Stimulated activated effector memory CD8-positive, alpha-beta T cell treated with anti-CD3 and anti-CD28 coated beads, Interleukin-12 subunit alpha, Interleukin-12 subunit beta, amount 100 ng/mL, for 72 hours (primary cell): ENCODE measurements at regions not wholly inside any gene's neighbourhood (a gene's known extent, or its start where the extent isn't known, plus 50 kb on each side); places are given as distances from the start of the nearest gene placed in this dataset.
"Not testable (repeated sequence)": the region's sequence is repeated elsewhere in the genome, so short reads cannot be mapped to it uniquely, and the experiment has no call there.

Source experiments
- ATAC-seq: fragments of 150-1000 bp; cut with Tn5 transposase; 2 replicates; pipeline ENCODE4 v1.10.0; 2021
- DNase-seq, 2 donors: peaks; one replicate each; pipeline ENCODE4 v3.0.0; 2021 to 2022; ENCODE audit warnings: low spot score in 2 of 2
- H3K27ac Mint-ChIP-seq: one replicate; pipeline ENCODE4 v1.8.0; 2022; ENCODE audit warnings: mild to moderate bottlenecking, mixed read lengths
- H3K36me3 Mint-ChIP-seq: one replicate; pipeline ENCODE4 v1.8.0; 2022; ENCODE audit warnings: mild to moderate bottlenecking, mixed read lengths
- H3K4me1 Mint-ChIP-seq: one replicate; pipeline ENCODE4 v1.8.0; 2022; ENCODE audit warnings: mixed read lengths
- H3K4me3 Mint-ChIP-seq: one replicate; pipeline ENCODE4 v1.8.0; 2022; ENCODE audit warnings: mild to moderate bottlenecking, mixed read lengths
- H3K9me3 Mint-ChIP-seq: one replicate; pipeline ENCODE4 v1.8.0; 2022; ENCODE audit warnings: mixed read lengths

DNA sequence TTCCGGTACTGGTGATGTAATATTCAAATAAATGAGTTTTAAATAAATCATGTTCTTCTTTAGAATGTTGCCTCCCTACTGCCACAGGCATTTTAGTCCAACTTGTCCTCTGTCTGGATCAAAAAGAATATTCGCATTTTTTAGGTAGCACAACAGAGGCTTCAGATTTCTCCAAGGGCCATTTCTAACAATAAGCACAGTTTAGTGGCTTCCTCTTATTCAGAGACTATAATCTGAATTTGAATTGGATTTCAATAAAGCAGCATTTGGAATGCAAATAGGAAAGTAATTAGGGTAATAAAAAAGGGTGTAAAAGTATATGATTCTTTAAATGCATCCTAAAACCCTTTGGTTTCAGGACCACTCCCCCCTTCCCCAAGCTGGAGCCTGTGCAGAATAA is 167.9 kb upstream of the GLRA2 start:
- no peak for DNase-seq
- Mint-ChIP-seq H3K4me1 (no peaks in the 10 kb centered on the region), H3K9me3 (no peaks in the 10 kb centered on the region), H3K36me3 (no peaks in the 10 kb centered on the region), H3K27ac (no peak overlapping the region), H3K4me3 (no peak overlapping the region)
- no peak for ATAC-seq

DNA sequence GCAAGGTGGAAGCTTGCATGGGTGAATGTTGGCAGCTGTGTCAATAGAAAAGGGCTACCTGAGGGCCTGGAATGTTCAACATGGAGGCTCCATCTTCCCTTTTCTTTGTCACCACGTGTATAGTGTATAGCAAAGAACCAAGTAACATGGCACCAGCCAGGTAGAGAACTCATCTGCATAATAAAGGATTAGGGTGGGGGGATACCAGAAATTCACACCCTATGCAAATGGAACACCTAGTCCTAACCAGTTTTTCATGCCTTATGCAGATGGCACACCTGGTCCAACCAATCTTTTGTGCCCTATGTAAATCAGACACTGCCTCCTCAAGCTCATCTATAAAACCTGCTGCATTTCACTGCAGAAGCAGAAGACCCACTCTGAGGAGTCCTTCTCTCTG is 169.6 kb upstream of the GLRA2 start:
- no peaks in the 10 kb centered on the region for H3K4me1 Mint-ChIP-seq

DNA sequence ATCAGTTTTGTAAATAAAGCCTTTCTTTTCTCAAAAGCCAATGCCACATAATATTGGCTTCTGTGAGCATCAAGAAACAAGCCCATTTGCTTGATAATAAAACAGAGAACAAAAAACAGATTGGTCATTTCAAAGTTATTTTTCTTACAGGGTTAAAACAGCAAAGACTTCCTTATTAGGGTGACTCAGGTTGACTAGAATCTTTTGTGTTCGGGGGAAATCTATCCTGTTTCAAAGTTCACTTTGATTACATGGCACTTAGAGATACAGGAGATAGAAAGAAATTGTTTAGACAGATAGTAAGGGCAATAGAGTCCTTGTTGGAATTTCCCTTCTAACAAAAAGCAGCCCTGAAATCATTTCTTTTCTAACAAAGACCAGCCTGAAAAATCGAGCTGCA is 170.0 kb upstream of the GLRA2 start:
- H3K36me3 Mint-ChIP-seq, result no peaks in the 10 kb centered on the region
- no peak for DNase-seq
- H3K4me3 Mint-ChIP-seq, result no peak overlapping the region
- no peak for ATAC-seq
- no peak overlapping the region for H3K27ac Mint-ChIP-seq
- H3K4me1 Mint-ChIP-seq, result no peaks in the 10 kb centered on the region
- no peaks in the 10 kb centered on the region for H3K9me3 Mint-ChIP-seq

More for the DNA sequence above, 169.6 kb upstream of the GLRA2 start:
- Mint-ChIP-seq H3K27ac (no peak overlapping the region), H3K9me3 (no peaks in the 10 kb centered on the region), H3K36me3 (no peaks in the 10 kb centered on the region), H3K4me3 (no peak overlapping the region)
- ATAC-seq, result no peak
- DNase-seq, result no peak

DNA sequence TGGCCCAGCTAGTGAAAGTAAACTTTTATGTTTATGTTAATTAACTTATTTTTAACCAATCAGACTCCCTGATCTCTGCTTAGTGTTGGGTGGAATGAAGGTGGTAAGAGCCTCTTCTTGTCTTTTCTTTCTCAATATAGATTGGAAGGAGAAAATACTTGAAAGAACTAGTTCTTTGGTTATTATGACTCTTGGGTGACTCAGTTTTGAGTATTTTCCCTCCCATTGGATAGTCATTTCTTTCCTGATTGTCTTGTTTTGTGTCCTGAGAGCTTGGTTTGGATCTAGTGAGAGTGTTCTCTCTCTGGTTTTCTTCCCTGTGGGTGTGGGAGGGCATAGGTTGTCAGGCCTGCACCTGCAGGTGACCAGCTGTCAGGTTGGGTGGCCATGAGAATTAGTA is 172.0 kb upstream of the GLRA2 start:
- Mint-ChIP-seq H3K27ac (no peak overlapping the region), H3K36me3 (no peaks in the 10 kb centered on the region), H3K4me3 (no peak overlapping the region), H3K9me3 (no peaks in the 10 kb centered on the region), H3K4me1 (no peaks in the 10 kb centered on the region)
- DNase-seq, result no peak
- ATAC-seq, result no peak

- no peak for ATAC-seq
- no peak overlapping the region for H3K4me3 Mint-ChIP-seq
- no peak for DNase-seq
- H3K27ac Mint-ChIP-seq, result no peak overlapping the region
- no peaks in the 10 kb centered on the region for H3K4me1 Mint-ChIP-seq
- H3K36me3 Mint-ChIP-seq, result no peaks in the 10 kb centered on the region
- no peaks in the 10 kb centered on the region for H3K9me3 Mint-ChIP-seq
These were observed 172.9 kb upstream of the GLRA2 start for GRCh38 chrX:14356401-14356800.

GRCh38 chrX:14355556-14355955 is 173.8 kb upstream of the GLRA2 start:
- DNase-seq (no peak), ATAC-seq (no peak)

DNA sequence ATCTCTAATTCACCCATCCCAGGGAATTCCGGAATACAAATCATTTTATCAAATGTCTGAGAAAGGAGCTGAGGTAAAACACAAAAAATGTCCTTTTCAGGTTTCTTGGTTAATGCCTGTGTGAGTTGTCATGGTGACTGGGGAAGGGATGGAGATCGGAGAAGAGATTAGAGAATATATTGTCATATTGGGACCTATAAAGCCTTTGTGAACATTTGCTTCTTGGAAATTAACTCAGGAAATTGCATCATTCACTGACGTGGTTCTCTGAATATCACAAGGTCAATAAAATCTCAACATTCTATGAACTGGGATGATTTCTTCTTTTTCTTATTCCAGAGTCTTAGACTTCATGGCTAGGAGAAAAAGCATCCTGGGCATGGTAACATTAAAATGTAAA is 174.8 kb upstream of the GLRA2 start:
- Mint-ChIP-seq H3K4me3 (no peak overlapping the region), H3K9me3 (no peaks in the 10 kb centered on the region), H3K27ac (no peak overlapping the region), H3K36me3 (no peaks in the 10 kb centered on the region), H3K4me1 (no peaks in the 10 kb centered on the region)
- no peak for ATAC-seq
- DNase-seq, result no peak

More at GRCh38 chrX:14355556-14355955, 173.8 kb upstream of the GLRA2 start:
- Mint-ChIP-seq H3K4me1 (no peaks in the 10 kb centered on the region), H3K9me3 (no peaks in the 10 kb centered on the region), H3K36me3 (no peaks in the 10 kb centered on the region), H3K27ac (no peak overlapping the region), H3K4me3 (no peak overlapping the region)

DNA sequence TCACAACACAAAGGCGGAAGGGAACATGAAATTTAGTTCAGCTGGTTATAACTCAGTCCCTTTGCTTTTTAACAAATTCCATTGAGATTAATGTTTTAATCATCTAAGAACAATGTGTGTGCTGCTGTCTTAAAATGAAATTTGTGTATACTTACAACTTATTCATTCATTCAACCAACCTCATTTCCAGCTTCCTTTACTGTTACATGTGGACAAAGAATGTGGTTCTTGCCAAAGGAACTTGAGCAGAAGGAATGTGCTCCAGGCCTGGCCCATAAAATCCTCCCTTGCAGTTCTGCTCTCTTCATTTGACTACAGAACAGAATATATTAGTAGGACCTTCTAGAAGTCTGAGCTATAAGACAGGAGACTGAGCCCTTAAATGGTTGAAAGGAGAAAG is 176.8 kb upstream of the GLRA2 start:
- no peak for DNase-seq
- Mint-ChIP-seq H3K27ac (no peak overlapping the region), H3K9me3 (no peaks in the 10 kb centered on the region), H3K4me1 (no peaks in the 10 kb centered on the region), H3K36me3 (no peaks in the 10 kb centered on the region), H3K4me3 (no peak overlapping the region)
- no peak for ATAC-seq

GRCh38 chrX:14351611-14352303 is 177.6 kb upstream of the GLRA2 start:
- Mint-ChIP-seq H3K4me3 (no peak overlapping the region), H3K4me1 (no peaks in the 10 kb centered on the region), H3K9me3 (no peaks in the 10 kb centered on the region), H3K36me3 (no peaks in the 10 kb centered on the region), H3K27ac (no peak overlapping the region)
- DNase-seq (no peak), ATAC-seq (no peak)

GRCh38 chrX:14347523-14347922 is 181.8 kb upstream of the GLRA2 start:
- peaks cover 4% of the 10 kb centered on the region for H3K9me3 Mint-ChIP-seq
- DNase-seq (no peak), ATAC-seq (no peak)
- H3K36me3 Mint-ChIP-seq, result no peaks in the 10 kb centered on the region
- no peak overlapping the region for H3K27ac Mint-ChIP-seq
- no peaks in the 10 kb centered on the region for H3K4me1 Mint-ChIP-seq
- no peak overlapping the region for H3K4me3 Mint-ChIP-seq

DNA sequence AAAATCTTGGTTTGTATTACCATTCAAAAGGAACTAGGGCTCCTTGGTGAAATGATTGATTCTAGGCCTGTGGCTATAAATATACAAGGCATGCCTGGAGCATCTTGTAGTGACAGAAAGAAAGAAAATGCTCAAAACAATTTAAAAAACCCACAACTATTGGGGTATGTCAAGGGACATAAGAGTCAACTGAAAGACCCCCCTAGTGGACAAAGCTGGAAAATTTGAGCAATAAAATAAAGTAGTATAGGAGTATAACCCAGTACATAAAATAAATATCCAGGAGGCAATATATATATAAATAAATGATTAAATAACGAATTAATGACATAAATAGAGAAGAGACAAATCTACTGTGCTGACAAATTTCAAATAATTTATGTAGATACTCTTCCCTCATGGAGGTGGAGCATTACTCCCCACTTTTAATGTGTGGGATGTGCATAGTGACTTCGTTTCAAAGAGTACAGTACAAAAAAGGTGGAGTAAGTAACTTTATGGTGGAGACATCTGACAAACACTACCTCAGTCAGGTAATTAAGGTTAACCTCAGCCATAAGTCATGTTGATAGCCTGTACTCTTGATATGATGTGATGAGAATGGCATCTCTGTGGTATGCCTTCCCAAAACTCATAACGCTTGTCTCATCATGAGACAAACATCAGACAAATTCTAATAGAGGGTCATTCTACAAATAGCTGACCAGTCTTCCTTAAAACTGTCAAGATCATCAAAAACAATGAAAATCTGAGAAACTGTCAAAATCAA is 185.0 kb upstream of the GLRA2 start:
- Mint-ChIP-seq H3K27ac (no peak overlapping the region), H3K4me1 (no peaks in the 10 kb centered on the region), H3K9me3 (peaks cover 4% of the 10 kb centered on the region), H3K36me3 (no peaks in the 10 kb centered on the region), H3K4me3 (no peak overlapping the region)
- DNase-seq, result no peak
- ATAC-seq, result no peak

- Mint-ChIP-seq H3K36me3 (no peaks in the 10 kb centered on the region), H3K9me3 (peaks cover 3% of the 10 kb centered on the region), H3K4me3 (no peak overlapping the region), H3K4me1 (no peaks in the 10 kb centered on the region), H3K27ac (no peak overlapping the region)
- no peak for ATAC-seq
- no peak for DNase-seq
These were observed 219.9 kb upstream of the GLRA2 start for GRCh38 chrX:14309431-14309830.

DNA sequence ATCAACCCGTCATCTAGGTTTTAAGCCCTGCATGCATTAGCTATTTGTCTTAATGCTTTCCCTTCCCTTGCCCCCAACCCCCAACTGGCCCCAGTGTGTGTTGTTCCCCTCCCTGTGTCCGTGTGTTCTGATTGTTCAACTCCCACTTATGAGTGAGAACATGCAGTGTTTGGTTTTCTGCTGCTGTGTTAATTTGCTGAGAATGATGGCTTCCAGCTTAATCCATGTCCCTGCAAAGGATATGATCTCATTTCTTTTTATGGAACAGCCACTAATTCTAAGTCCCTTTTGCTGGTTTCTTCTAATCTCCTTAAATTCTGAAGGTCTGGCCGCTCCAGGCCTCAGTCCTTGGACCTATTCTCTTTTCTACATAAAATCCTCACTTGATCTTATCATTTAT is 220.4 kb upstream of the GLRA2 start:
- not testable (repeated sequence) for DNase-seq, H3K27ac Mint-ChIP-seq, ATAC-seq, H3K4me1 Mint-ChIP-seq, H3K4me3 Mint-ChIP-seq, H3K36me3 Mint-ChIP-seq, H3K9me3 Mint-ChIP-seq

- Mint-ChIP-seq H3K4me3 (no peak overlapping the region), H3K36me3 (no peaks in the 10 kb centered on the region), H3K4me1 (no peaks in the 10 kb centered on the region), H3K9me3 (no peaks in the 10 kb centered on the region), H3K27ac (no peak overlapping the region)
- DNase-seq (no peak), ATAC-seq (no peak)
These were observed 225.4 kb upstream of the GLRA2 start for GRCh38 chrX:14303891-14304290.

DNA sequence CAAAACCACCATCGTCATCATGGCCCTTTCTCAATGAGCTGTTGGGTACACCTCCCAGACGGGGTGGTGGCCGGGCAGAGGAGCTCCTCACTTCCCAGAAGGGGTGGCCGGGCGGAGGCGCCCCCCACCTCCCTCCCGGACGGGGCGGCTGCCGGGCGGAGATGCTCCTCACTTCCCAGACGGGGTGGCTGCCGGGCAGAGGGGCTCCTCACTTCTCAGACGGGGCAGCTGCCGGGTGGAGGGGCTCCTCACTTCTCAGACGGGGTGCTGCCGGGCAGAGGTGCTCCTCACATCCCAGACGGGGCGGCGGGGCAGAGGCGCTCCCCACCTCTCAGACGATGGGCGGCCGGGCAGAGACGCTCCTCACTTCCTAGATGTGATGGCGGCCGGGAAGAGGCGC is 226.8 kb upstream of the GLRA2 start:
- DNase-seq, H3K9me3 Mint-ChIP-seq, ATAC-seq, H3K36me3 Mint-ChIP-seq, H3K27ac Mint-ChIP-seq, H3K4me1 Mint-ChIP-seq, H3K4me3 Mint-ChIP-seq: not testable (repeated sequence)

GRCh38 chrX:14300376-14300775 is 229.0 kb upstream of the GLRA2 start:
- Mint-ChIP-seq H3K36me3 (no peaks in the 10 kb centered on the region), H3K4me1 (no peaks in the 10 kb centered on the region), H3K4me3 (no peak overlapping the region), H3K27ac (no peak overlapping the region), H3K9me3 (no peaks in the 10 kb centered on the region)
- DNase-seq (no peak), ATAC-seq (no peak)
